PFSK-1 (cell line): ENCODE measurements at regions not wholly inside any gene's neighbourhood (a gene's known extent, or its start where the extent isn't known, plus 50 kb on each side); places are given as distances from the start of the nearest gene placed in this dataset.

Experiments used
- POLR2AphosphoS5 ChIP-seq: IDR thresholded peaks from 2 replicates; pipeline ENCODE4 v1.6.1; 2012; ENCODE audit warnings: low read depth, mild to moderate bottlenecking, control low read depth, low read length, moderate library complexity
- SIN3A ChIP-seq: IDR thresholded peaks from 2 replicates; pipeline ENCODE4 v1.6.1; 2012; ENCODE audit warnings: mild to moderate bottlenecking, low read length, moderate library complexity, borderline replicate concordance; ENCODE audit not compliant: insufficient read depth
- TAF1 ChIP-seq: IDR thresholded peaks from 2 replicates; pipeline ENCODE4 v1.6.1; 2012; ENCODE audit warnings: low read length, control low read depth, borderline replicate concordance; ENCODE audit not compliant: insufficient read depth
- TF ChIP-seq, protein P1 (sequence below), 2 experiments: IDR thresholded peaks; 2 replicates each; pipeline versions ENCODE4 v1.6.1 to v1.8.0; 2011 to 2012; ENCODE audit warnings: low read depth in 2 of 2, low read length in 2 of 2, control low read depth in 1 of 2, inconsistent platforms in 1 of 2, mild to moderate bottlenecking in 1 of 2, moderate library complexity in 1 of 2; ENCODE audit not compliant: insufficient read depth in 1 of 2

GRCh38 chr4:96670381-96670780 lies 830.5 kb downstream of the PDHA2 start:
- TF ChIP-seq TAF1 = no peak
- TF ChIP-seq, protein P1, sequence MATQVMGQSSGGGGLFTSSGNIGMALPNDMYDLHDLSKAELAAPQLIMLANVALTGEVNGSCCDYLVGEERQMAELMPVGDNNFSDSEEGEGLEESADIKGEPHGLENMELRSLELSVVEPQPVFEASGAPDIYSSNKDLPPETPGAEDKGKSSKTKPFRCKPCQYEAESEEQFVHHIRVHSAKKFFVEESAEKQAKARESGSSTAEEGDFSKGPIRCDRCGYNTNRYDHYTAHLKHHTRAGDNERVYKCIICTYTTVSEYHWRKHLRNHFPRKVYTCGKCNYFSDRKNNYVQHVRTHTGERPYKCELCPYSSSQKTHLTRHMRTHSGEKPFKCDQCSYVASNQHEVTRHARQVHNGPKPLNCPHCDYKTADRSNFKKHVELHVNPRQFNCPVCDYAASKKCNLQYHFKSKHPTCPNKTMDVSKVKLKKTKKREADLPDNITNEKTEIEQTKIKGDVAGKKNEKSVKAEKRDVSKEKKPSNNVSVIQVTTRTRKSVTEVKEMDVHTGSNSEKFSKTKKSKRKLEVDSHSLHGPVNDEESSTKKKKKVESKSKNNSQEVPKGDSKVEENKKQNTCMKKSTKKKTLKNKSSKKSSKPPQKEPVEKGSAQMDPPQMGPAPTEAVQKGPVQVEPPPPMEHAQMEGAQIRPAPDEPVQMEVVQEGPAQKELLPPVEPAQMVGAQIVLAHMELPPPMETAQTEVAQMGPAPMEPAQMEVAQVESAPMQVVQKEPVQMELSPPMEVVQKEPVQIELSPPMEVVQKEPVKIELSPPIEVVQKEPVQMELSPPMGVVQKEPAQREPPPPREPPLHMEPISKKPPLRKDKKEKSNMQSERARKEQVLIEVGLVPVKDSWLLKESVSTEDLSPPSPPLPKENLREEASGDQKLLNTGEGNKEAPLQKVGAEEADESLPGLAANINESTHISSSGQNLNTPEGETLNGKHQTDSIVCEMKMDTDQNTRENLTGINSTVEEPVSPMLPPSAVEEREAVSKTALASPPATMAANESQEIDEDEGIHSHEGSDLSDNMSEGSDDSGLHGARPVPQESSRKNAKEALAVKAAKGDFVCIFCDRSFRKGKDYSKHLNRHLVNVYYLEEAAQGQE (IDR thresholded peaks at IDR 0.05; ENCODE audit: insufficient read depth in 1 of 2, low read depth in 2 of 2, low read length in 2 of 2) = no peak
- TF ChIP-seq POLR2AphosphoS5 = no peak
- TF ChIP-seq SIN3A = no peak
